ENCODE measurements at regions not wholly inside any gene's neighbourhood (a gene's known extent, or its start where the extent isn't known, plus 50 kb on each side); places are given as distances from the start of the nearest gene placed in this dataset.

DNA sequence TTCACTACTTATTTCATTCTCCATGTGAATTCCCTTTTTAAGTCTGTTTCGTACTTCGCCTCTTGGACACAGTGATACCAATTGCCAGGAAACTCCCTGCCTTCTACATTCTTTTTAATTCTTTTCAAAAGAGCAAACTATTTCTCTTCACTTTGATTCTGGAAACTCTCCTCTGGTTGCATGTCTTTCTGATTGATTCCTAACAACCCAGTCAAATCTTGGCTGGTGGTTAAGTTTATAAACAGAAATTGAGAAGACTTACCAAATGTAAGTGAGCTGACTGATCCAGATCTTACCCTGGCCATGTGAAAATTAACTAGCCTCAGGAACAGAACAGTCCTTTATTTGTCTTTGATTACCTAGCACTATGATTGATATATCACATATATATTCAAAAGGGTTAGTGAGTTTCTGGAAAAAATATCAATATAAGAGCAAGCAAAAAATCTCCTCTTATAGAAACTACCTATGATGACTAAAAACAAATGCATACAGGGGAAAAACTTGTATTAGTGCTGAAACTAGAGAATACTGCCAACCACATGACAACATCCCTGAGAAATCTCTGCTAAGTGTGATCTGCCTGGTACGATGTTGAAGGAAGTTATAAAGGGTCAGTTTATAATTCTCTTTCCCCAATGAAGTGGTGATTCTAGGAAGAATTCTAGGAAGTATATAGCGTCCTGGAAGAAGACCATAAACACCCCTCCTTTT lies 152.6 kb upstream of the HTR2A start:
- no peak overlapping the region for H3K27ac ChIP-seq (ENCODE audit: low read depth, low read length)
- H3K4me1 ChIP-seq (ENCODE audit: insufficient read depth, low read length) = peaks cover 23% of the 10 kb centered on the region
- no peaks in the 10 kb centered on the region for H3K9me3 ChIP-seq (ENCODE audit: insufficient read depth, low read depth, low read length)
- no peaks in the 10 kb centered on the region for H3K36me3 ChIP-seq (ENCODE audit: insufficient read depth, low read length)
- H3K4me3 ChIP-seq (ENCODE audit: low read length) = no peak overlapping the region
- no peak overlapping the region for H3K9ac ChIP-seq (ENCODE audit: low read depth, low read length)
- WGBS = 87% methylated on average over 4 of the region's 4 CpGs
- no peaks in the 10 kb centered on the region for H3K27me3 ChIP-seq (ENCODE audit: insufficient read depth, low read length)

DNA sequence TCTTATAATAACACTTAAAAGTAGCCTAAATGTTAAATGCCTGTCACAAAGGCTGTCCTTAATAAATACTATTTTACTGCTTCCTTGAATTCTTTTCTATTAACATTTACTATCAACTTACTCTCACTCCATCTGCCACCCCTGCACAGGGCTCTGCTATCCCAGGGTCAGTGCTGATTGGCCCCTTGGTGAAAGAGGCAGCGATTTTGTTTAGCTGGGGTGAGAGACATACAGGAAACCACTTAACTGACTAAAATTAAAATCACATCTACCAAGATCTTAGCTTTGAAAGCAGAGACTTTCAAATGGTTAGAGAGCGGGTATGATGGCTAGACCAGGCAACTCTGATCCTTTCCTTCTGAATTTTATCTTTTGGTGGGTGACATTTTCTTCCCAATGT lies 149.9 kb upstream of the HTR2A start:
- 100% methylated on average over 2 of the region's 2 CpGs for WGBS

DNA sequence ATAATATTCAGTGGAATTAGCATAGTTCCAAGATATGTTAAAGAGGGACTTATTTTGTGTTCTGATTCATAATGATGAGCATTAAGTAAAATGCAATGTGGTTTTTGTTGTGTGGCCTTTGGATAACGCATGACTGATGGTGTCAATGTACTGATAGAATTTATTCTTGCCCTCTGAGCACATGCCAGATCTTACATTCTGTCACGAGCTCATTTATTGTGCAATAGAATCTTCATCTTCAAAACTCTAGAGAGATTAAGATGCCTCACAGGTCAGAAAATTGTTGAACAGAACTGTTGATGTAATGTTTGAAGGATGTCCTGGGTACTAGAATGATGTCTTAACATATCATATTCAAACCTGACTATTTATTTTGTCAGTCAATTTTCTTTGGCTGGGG lies 148.0 kb upstream of the HTR2A start:
- Histone ChIP-seq H3K36me3 (ENCODE audit: insufficient read depth, low read length) (no peaks in the 10 kb centered on the region), H3K27me3 (ENCODE audit: insufficient read depth, low read length) (no peaks in the 10 kb centered on the region)
- WGBS = 100% methylated on average over 2 of the region's 2 CpGs

More for the DNA sequence above, 149.9 kb upstream of the HTR2A start:
- no peak overlapping the region for H3K9ac ChIP-seq (ENCODE audit: low read depth, low read length)
- H3K36me3 ChIP-seq (ENCODE audit: insufficient read depth, low read length) = no peaks in the 10 kb centered on the region
- peaks cover 23% of the 10 kb centered on the region for H3K4me1 ChIP-seq (ENCODE audit: insufficient read depth, low read length)
- no peaks in the 10 kb centered on the region for H3K27me3 ChIP-seq (ENCODE audit: insufficient read depth, low read length)
- no peak overlapping the region for H3K4me3 ChIP-seq (ENCODE audit: low read length)
- no peak overlapping the region for H3K27ac ChIP-seq (ENCODE audit: low read depth, low read length)
- no peaks in the 10 kb centered on the region for H3K9me3 ChIP-seq (ENCODE audit: insufficient read depth, low read depth, low read length)

DNA sequence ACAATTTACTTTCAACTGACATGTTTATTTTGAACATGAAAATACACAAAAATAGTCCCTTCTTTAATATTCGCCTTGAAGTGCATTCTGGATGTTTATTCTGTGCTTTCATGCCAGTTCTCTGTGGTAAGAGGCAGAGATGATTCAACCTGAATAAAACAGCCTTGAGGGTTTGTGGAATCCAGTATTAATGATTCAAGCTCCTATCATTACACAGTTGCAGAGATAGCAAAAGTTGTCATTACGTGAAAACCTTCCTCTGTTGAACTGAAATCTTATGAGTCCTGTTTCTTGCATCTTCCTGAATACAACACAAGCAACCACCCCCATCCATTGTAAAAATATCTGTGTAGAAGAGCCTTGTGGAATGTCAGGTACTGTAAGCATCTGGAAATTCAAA lies 142.3 kb upstream of the HTR2A start:
- Histone ChIP-seq H3K9ac (ENCODE audit: low read depth, low read length) (no peak overlapping the region), H3K4me1 (ENCODE audit: insufficient read depth, low read length) (peaks cover 56% of the 10 kb centered on the region), H3K27ac (ENCODE audit: low read depth, low read length) (no peak overlapping the region; the same call in 1 of the 2 replicates), H3K4me3 (ENCODE audit: low read length) (no peak overlapping the region), H3K36me3 (ENCODE audit: insufficient read depth, low read length) (no peaks in the 10 kb centered on the region), H3K27me3 (ENCODE audit: insufficient read depth, low read length) (no peaks in the 10 kb centered on the region), H3K9me3 (ENCODE audit: insufficient read depth, low read depth, low read length) (no peaks in the 10 kb centered on the region)
- WGBS = 91% methylated on average over 2 of the region's 2 CpGs

More for the DNA sequence above, 148.0 kb upstream of the HTR2A start:
- no peak overlapping the region for H3K9ac ChIP-seq (ENCODE audit: low read depth, low read length)
- H3K4me1 ChIP-seq (ENCODE audit: insufficient read depth, low read length) = peaks cover 29% of the 10 kb centered on the region
- H3K4me3 ChIP-seq (ENCODE audit: low read length) = no peak overlapping the region
- no peaks in the 10 kb centered on the region for H3K9me3 ChIP-seq (ENCODE audit: insufficient read depth, low read depth, low read length)
- no peak overlapping the region for H3K27ac ChIP-seq (ENCODE audit: low read depth, low read length)

DNA sequence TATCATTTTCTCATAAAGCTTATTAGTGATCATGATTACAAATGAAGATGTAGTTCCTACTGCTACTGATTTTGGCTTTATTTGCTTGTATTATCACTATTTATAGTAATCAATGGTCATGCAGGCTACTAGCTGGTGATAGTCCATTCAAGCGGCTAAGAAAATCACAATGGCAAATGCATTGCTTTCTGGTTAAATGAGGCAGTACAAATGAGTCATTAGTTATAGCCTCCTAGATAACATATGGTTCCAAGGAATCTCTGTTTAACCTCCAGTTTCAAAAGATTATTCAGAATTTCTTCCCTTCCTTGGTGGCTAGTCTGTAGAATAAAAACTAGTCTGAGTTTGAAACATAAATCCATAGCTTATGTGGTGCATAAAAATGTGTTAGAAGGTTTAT lies 141.3 kb upstream of the HTR2A start:
- Histone ChIP-seq H3K9me3 (ENCODE audit: insufficient read depth, low read depth, low read length) (no peaks in the 10 kb centered on the region), H3K4me3 (ENCODE audit: low read length) (no peak overlapping the region), H3K27ac (ENCODE audit: low read depth, low read length) (no peak overlapping the region), H3K4me1 (ENCODE audit: insufficient read depth, low read length) (peaks cover 61% of the 10 kb centered on the region), H3K9ac (ENCODE audit: low read depth, low read length) (no peak overlapping the region), H3K27me3 (ENCODE audit: insufficient read depth, low read length) (no peaks in the 10 kb centered on the region), H3K36me3 (ENCODE audit: insufficient read depth, low read length) (no peaks in the 10 kb centered on the region)
- WGBS = 94% methylated on average over 1 of the region's 1 CpG

GRCh38 chr13:47036294-47037008 lies 139.6 kb upstream of the HTR2A start:
- no peaks in the 10 kb centered on the region for H3K9me3 ChIP-seq (ENCODE audit: insufficient read depth, low read depth, low read length)
- WGBS = 80% methylated on average over 4 of the region's 5 CpGs
- no peaks in the 10 kb centered on the region for H3K27me3 ChIP-seq (ENCODE audit: insufficient read depth, low read length)
- no peak overlapping the region for H3K4me3 ChIP-seq (ENCODE audit: low read length)
- H3K9ac ChIP-seq (ENCODE audit: low read depth, low read length) = peak overlapping the region; percentile 43; the same call in 1 of the 2 replicates
- H3K27ac ChIP-seq (ENCODE audit: low read depth, low read length) = peak overlapping the region; percentile 29; the same call in 1 of the 2 replicates
- H3K36me3 ChIP-seq (ENCODE audit: insufficient read depth, low read length) = no peaks in the 10 kb centered on the region
- peaks cover 61% of the 10 kb centered on the region for H3K4me1 ChIP-seq (ENCODE audit: insufficient read depth, low read length)

DNA sequence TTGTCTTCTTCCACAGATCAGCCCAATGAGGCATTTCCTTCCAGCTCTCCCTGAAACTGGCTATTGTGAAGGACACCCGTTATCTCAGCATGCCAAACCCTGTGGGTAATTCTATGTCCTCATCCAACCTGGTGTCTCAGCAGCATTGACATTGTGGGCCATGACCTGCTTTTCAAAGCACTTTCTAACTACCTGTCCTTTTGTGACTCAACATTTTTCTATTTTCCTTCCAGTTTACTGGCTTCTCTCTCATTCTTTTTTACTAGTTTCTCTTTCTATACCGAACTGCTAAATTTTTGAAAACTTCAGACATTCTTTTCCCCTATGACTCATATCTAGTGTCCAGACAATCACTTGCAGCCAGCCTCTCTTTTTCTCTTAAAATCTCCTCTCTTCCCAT lies 136.4 kb upstream of the HTR2A start:
- Histone ChIP-seq H3K4me1 (ENCODE audit: insufficient read depth, low read length) (peaks cover 38% of the 10 kb centered on the region), H3K4me3 (ENCODE audit: low read length) (no peak overlapping the region), H3K27ac (ENCODE audit: low read depth, low read length) (0 out of 2 replicates have a peak overlapping the region, but pooled peaks have one; percentile 6), H3K27me3 (ENCODE audit: insufficient read depth, low read length) (no peaks in the 10 kb centered on the region), H3K9me3 (ENCODE audit: insufficient read depth, low read depth, low read length) (no peaks in the 10 kb centered on the region), H3K9ac (ENCODE audit: low read depth, low read length) (no peak overlapping the region), H3K36me3 (ENCODE audit: insufficient read depth, low read length) (no peaks in the 10 kb centered on the region)
- 65% methylated on average over 2 of the region's 2 CpGs for WGBS

DNA sequence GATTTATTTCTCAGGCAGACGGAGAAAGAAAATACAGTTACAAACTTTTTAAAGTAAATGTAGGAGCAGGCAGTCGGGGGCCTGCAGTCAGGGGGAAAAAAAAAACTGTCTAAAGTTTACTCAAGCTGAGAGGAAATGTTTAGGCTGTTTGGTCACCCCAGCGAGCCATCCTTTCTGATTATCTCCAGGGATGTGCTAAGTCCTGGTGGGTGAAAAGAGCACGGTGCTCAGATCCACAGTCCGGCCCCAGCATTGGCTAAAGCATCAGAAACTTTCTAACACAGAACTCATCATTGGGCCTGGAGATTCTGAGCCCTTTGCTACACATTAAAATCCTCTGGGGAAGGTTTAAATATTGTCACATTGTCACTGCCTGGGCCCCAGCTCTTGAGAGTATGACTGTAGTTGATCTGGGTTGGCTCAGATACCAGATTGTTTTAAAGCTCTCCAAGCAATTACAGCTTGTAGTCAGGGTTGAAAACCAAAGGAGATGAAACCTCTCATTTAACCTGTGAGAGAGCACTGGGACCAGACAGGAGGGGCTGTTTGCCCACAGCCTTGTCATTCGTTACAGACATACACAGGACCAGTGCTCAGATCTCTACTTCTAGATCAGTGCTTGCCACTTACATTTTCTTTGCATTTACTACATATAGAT lies 131.1 kb upstream of the HTR2A start:
- Histone ChIP-seq H3K9ac (ENCODE audit: low read depth, low read length) (no peak overlapping the region), H3K4me3 (ENCODE audit: low read length) (no peak overlapping the region), H3K9me3 (ENCODE audit: insufficient read depth, low read depth, low read length) (no peaks in the 10 kb centered on the region), H3K27me3 (ENCODE audit: insufficient read depth, low read length) (no peaks in the 10 kb centered on the region), H3K4me1 (ENCODE audit: insufficient read depth, low read length) (peaks cover 14% of the 10 kb centered on the region; the same call in 1 of the 2 replicates), H3K27ac (ENCODE audit: low read depth, low read length) (no peak overlapping the region), H3K36me3 (ENCODE audit: insufficient read depth, low read length) (no peaks in the 10 kb centered on the region)
- WGBS = 60% methylated on average over 6 of the region's 6 CpGs

- Histone ChIP-seq H3K4me3 (ENCODE audit: low read length) (no peak overlapping the region), H3K27me3 (ENCODE audit: insufficient read depth, low read length) (no peaks in the 10 kb centered on the region), H3K9ac (ENCODE audit: low read depth, low read length) (no peak overlapping the region), H3K36me3 (ENCODE audit: insufficient read depth, low read length) (no peaks in the 10 kb centered on the region), H3K4me1 (ENCODE audit: insufficient read depth, low read length) (peaks cover 14% of the 10 kb centered on the region; the same call in 1 of the 2 replicates), H3K27ac (ENCODE audit: low read depth, low read length) (no peak overlapping the region), H3K9me3 (ENCODE audit: insufficient read depth, low read depth, low read length) (0 out of 2 replicates have a peak, but pooled peaks cover under 1% of the 10 kb centered on the region)
- 78% methylated on average over 5 of the region's 5 CpGs for WGBS
Measured at GRCh38 chr13:47025791-47026447, 129.1 kb upstream of the HTR2A start.

GRCh38 chr13:47019977-47020376 lies 123.1 kb upstream of the HTR2A start:
- Histone ChIP-seq H3K36me3 (ENCODE audit: insufficient read depth, low read length) (no peaks in the 10 kb centered on the region), H3K27me3 (ENCODE audit: insufficient read depth, low read length) (no peaks in the 10 kb centered on the region), H3K4me1 (ENCODE audit: insufficient read depth, low read length) (peaks cover 7% of the 10 kb centered on the region; the same call in 1 of the 2 replicates), H3K4me3 (ENCODE audit: low read length) (no peak overlapping the region), H3K9me3 (ENCODE audit: insufficient read depth, low read depth, low read length) (peaks cover 9% of the 10 kb centered on the region; the same call in 1 of the 2 replicates), H3K27ac (ENCODE audit: low read depth, low read length) (peak overlapping the region; percentile 50; the same call in 1 of the 2 replicates), H3K9ac (ENCODE audit: low read depth, low read length) (no peak overlapping the region)
